GM18861 (cell line): ENCODE measurements at regions not wholly inside any gene's neighbourhood (a gene's known extent, or its start where the extent isn't known, plus 50 kb on each side); places are given as distances from the start of the nearest gene placed in this dataset.
"Not testable (repeated sequence)": the region's sequence is repeated elsewhere in the genome, so short reads cannot be mapped to it uniquely, and the experiment has no call there.

Experiments used
- ATAC-seq: cut with Tn5 transposase; IDR thresholded peaks from one replicate; pipeline ENCODE4 v1.9.1; 2021; ENCODE audit not compliant: unreplicated experiment

DNA sequence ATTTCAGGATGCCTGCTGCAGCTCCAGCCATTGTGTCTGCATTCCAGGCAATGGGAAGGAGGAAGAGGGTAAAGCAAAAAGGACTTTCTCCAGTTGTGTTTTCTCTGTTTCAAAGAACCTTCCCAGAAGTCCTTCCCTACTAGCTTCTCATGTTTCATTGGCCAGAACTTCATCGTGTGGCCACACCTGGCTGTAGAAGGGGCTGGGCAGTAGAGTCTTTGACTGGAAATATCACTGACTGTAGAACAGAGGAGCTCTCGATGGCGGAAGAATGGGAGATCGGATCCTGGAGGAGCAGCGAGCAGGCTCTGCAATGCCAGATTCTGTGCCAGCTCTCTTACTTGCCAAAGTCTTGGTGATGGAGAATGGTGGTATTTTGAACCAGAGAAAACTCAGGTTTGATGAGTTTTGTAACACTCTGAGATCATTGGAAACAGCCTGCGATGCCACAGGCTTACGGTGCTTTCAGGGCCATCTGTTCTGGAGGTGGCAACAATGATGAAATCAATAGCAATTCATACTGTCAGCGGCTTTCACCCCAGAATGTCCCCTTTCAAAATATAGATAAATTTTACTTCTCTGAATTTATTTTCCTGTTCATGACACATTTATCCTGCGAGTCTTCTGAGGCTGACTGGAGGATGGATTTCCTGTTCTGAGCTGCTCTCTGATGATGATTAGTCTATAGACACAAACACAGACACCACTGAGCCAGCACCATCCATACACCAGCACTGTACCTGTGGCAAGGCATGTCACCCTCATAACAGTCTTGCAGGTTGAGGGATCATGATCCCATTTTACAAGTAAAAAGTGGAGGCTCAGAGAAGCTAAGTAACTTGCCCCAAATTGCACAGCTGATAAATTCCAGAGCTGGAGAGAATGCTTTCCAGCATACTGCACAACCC, 204.2 kb downstream of the EMX2 start:
- no peak for ATAC-seq

DNA sequence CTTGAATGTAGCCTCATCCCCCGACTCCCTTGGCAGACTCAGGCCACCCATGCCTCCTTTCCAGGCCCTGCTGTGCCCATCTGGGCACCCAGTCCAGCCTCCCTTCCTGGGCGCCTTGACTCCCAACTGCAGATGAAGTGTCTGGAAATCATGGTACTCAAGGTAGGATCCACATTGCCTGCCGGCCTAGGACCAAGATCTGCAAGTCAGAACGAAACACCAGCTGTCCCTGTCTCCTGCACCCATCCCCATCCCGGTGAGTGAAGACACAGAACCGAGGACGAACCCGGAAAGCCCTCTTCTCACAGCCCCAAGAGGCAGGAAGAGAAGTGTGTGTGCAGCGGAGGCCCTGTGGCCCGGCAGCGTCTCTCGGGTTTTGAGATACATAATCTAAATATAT, 205.1 kb downstream of the EMX2 start:
- no peak for ATAC-seq

DNA sequence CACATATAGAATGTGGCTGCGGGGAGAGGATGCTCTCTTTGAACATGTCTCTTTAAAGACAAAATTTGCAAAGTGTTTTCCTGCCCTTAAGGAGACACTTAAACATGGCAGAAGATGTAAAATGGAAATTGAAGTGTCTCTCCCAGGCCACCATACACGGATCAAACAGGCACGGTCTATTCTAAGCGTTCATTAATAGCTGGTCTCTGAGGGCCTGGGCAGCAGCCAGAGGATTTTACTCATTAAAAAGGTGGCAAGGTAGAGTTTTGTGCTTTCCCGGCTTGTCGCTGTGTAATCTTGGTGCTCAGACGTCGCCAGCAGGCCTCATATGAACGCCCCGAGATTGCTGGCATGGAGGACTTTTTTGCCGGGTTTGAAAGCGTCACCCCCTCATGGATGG, 205.5 kb downstream of the EMX2 start:
- no peak for ATAC-seq

DNA sequence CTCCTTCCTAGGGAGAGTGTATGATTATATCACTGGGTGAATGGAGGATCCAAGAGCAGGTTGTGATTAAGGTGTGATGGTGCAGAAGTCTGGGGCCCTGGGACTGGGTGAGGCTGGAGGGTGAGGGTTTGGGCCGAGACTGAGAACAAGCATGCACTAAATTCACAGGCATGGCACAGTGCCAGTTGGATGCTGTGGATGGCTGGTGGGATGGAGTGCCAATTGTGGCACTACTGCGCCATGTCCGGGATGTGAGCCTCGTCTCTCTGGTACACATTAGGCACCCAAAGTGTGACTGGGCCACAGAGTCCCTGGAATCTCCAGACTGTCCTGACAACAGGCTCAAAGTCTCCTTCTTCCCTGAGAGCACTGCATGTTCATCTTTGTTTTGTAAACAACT, 208.1 kb downstream of the EMX2 start:
- no peak for ATAC-seq

DNA sequence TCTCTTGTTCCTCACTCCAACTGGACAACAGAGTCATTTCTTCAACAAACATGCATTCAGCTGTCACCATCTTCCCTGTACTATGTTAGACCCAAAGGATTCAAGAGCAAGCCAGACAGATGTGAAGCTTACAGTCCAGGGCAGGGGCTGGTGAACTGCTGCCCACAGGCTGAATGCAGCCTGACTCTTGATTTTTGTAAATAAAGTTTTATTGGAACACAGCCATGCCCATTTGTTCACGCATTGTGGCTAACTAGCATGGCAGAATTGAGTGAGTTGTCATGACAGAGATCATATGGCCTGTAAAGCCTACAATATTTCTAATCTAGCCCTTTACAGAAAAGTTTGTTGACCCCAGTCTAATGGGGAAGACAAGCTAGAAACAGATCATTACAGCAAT, 208.7 kb downstream of the EMX2 start:
- no peak for ATAC-seq

DNA sequence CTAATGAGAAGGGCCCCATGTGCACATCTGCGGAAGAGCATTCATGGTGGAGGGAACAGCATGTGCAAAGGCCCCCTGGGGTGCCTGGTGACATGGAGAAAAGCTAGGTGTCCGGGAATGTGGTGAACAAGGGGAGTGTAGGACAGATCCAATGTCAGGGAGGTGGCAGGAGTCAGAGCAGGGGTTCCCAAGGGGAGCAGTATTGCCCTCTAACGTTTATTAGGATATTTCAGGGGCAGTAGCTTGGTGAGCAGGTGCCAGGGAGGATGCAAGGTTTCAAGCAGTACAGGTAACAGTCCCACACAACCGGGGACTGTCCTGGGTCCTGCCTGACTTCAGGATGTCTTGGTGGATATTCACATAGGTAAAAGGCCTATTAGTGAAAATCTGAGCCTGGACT, 209.6 kb downstream of the EMX2 start:
- ATAC-seq, result no peak

DNA sequence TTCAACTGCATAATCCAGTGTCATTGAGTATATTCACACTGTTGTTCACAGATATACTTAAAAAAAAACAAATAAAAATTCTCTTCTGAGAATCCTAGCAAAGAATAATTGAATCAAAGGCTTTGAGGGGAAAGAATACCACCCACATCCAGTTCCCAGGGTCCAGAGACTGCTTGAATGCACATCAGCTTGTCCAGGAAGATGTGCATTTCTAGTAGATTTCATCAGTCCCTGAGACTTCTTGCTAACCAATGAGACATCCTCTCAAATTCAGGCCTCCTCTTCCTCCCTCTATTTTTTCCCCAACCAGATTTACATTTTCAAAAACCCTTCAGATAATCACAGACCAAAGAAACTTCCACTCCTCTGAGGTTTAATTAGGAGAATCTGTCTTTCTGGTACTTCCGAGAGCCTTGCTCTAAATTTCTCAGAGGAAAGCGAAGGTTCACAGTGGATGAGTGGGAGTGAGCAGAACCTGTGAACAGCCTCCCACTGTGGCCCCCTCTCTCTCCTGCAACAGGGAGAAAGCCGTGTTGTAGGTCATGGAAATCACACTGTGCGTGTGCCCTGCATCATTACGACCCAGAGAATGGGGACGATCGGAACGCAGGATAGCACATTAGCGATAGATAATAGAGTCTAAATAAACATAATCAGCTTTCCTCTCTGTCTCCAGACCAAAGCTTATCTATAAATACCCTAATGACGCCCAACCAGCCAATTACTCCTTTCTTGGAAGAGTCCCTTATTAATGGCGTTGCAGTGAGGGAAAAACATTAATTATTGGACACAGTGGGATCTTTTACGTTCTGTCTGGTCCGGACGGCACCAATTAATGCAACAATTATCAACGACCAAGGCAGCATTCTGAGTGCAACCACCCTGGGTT, 212.5 kb downstream of the EMX2 start:
- no peak for ATAC-seq

DNA sequence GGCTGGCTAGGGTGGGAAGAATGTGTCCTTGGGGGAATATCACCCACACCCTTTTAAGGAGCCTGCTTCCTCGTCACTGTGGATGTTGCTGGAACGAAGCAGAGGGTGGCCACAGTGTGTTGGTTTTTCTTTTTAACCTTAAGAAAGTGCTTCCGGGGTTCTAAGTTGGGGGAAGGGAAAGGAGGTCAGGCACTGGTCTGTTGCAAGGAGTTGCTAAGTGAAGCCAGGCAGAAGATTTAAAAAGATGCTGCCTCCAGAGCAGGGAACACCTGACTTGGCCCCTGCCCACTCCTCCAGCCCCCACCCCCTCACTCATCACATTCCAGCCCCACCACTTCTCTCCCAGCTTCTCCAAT, 213.1 kb downstream of the EMX2 start:
- no peak for ATAC-seq

DNA sequence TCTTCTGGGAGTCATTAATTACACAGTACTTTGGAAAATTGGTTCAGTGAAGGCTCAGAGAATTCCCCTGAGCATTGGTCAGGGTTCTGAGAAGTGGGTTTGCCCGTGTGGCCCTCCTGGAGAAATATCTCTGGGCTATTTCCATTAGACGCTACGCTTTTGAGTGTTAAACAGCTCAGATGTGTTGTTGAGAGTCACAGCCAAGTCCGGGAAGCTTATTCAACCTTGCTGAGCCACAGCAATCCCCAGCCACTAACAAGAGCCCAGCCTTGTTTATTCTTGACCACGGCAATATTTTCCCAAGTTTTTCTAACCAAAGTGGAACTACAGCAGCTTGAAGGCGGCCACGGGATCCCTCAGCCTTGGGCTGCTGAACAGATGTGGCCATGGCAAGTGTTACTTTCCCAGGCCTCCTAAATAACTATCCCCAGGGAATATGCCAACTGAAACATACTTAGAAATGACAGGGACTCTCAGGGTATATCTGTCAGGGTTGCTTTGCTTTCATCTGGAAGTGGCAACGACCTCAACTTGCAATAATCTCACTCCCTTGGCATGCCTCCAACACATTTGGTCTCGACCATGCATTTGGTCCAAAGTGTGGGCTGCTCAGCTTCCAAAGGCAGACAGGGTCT, 214.7 kb downstream of the EMX2 start:
- no peak for ATAC-seq

DNA sequence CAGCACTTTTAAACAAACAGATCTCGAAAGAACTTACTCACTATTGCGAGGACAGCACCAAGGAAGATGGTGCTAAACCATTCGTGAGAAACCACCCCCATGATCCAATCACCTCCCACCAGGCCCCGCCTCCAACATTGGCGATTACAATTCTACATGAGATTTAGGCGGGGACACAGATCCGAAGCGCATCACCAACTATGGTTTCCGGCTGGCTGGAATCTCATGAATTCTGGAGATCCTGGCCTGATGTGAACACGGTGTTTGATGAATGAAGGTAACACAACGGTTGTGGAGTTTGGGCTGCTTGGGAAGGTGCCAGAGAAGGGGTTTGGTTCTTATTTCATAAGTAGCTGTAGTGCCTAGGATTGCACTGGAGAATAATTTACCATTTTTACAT, 216.7 kb downstream of the EMX2 start:
- no peak for ATAC-seq

DNA sequence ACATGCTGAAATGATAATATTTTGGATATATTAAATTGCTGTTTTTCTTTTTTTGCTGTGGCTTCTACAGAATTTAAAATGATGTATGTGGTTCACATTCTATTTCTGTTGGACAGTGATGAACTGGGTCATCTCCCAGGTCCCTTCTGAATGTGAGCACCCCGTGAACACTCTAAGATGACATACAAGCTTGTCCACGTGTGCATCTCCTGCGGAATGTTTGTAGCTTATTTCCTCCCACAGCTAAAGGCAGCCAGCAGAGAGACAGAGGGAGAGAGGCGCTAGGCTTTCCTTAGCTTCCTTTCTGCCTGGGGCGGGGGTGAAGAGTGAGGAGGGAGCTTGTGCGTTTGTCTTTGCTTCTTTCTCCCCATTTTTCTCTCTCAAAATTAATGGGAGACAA, 219.1 kb downstream of the EMX2 start:
- no peak for ATAC-seq

DNA sequence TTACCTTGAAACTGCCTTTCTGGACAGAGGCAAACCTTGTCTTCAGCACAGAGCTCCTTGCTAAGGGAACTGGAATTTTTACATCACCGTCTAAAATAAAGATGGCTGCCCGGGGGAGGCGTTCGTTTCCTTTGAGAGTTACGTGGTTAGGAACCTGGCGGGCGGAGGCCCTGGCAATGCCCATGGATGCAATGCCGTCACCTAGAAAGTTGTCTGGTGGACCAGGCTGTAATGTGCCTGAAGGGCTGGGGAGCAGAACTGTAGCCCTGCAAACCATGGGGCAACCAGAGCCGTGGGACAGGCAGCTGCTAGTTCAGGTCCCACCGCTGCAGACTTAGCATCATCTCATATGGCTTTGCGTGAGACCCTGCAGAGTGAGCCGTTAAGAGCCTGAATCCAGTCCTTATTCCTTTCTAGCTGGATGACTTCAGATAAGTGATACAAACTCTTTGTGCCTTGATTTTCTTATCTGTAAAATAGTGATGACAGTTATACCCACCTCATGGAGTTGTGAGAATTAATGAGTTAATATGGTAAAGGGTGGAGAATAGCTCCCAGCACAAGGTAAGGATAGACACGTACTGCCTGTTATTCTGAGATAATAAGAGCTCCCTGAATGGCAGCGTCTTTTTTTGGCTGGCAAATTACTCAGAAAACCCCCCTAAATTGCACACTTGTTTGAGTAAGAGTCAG, 219.7 kb downstream of the EMX2 start:
- ATAC-seq, result no peak

DNA sequence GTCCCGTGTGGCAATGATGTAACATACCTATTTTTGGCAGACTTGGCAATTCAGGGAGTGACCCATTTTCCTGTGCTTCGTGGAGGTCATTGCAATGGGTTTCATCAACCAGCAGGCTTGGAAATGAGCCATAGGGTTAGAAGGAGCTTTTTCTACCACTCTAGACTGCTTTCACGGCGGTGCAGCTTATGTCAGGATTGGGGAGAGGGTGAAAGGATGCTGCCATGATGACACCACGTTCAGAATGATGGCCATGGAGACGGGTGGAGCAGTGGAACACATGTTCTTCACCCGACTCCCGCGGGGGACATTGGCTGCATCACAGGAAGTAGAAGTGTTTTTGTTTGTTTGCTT, 220.2 kb downstream of the EMX2 start:
- ATAC-seq, result no peak

DNA sequence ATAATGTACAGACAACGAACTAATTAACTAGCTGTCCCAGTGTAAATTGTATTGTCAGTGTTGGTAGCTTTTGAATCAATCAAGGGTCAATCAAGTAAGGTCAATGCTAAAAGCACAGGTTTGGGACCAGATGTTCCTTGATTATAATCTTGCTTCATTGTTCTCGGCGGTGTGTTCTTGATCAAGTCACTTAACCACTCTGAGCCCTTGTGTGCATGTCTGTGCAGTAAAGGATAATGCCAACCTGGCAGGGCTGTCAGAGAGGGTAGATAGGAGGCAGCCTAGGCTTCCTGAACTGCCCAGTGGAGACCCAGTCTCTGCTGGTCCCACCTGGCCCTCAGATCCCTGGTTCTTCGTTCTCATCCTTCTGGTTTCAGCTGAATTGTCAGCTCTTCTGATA, 221.0 kb downstream of the EMX2 start:
- no peak for ATAC-seq

DNA sequence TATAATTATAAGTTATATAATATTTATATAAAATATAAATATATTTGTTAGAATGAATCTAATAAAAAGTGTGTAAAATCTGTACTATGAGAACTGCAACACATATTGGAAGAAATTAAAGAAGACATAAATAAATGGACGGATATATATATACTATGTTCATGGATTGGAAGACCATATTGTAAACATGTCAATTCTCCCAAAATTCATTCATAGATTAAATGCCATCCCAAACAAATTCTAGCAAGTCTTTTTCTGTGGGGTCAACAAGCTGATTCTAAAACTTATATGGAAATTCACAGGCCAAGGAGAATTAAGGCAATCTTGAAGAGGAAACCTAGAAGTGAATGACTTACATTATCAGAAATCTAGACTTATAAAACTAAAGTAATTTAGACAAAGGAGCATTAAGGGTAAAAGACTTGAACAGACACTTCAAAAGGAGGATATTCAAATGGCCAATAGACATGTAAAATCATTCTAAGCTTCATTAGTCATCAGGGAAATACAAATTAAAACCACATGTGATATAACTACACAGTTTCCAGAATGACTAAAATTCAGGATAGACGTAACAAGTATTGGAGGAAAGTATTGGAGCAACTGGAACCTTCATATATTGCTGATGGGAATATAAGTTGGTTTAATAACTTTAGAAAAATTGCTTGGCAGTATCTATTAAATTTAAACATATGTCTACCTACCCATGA, 225.9 kb downstream of the EMX2 start:
- no peak for ATAC-seq

DNA sequence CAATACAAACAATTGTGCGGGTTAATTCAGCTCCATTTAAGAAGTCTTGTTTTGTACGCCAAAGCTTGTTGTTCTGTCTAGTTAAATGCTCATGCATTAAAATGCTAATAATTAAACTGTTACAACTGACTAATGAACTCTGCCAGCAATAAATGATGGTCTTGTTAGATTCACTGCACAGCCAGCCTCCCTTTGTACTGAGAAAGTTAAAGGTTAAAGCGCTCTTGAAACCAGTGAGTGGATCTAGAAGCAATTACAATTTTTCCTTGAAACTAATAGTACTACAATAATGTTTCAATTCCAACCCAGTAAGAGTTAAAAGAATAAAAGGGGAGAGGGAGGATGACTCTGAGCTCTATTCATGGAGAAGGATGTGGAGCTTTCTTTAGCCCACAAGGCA, 233.0 kb downstream of the EMX2 start:
- ATAC-seq, result no peak

DNA sequence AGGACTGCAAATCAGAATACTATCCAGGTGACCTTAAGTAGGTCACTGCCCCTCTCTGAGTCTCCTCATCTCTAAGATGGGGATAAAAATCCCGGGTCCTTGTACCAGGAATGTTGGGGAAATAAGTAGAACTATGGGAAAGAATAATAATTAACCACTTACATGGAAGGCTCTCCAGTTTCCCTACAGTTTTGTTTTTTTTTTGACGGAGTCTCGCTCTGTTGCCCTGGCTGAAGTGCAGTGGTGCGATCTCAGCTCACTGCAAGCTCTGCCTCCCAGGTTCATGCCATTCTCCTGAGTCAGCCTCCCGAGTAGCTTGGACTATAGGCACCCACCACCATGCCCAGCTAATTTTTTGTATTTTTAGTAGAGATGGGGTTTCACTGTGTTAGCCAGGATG, 234.7 kb downstream of the EMX2 start:
- ATAC-seq, result not testable (repeated sequence)

DNA sequence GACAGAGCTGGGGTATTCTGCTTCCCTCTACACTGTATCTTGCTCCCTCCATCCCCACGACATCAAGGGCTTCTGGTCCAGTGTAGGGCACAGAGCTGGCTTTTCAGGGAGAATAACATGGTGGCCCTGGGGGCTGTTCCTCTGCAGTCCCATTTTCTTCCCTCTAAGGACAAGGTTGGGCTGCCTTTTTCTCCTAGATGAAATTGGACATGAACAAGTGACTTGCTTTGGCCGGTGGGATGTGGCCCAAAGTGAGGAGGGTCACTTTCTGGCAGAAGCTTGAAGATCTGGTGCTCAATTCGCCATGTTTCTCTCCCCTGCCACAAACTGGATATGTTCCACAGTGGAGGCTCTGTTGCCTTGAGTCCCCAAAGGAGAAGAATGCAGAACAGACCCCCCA, 235.7 kb downstream of the EMX2 start:
- no peak for ATAC-seq

DNA sequence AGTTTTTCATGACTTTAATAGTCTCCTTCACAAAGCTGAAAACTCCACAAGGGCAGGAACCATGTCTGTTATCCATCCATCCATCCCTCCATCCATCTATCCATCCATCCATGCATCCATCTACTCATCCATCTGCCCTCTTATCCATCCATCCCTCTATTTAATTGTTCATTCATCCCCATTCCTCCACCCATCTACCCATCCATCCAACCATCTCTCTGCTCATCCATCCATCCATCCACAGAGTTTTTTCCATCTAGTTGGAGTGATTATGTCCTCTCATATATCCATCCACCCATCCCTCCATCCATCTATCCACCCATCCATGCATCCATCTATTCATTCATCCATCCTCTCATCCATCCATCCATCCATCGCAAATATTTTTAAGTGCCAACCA, 237.9 kb downstream of the EMX2 start:
- no peak for ATAC-seq

DNA sequence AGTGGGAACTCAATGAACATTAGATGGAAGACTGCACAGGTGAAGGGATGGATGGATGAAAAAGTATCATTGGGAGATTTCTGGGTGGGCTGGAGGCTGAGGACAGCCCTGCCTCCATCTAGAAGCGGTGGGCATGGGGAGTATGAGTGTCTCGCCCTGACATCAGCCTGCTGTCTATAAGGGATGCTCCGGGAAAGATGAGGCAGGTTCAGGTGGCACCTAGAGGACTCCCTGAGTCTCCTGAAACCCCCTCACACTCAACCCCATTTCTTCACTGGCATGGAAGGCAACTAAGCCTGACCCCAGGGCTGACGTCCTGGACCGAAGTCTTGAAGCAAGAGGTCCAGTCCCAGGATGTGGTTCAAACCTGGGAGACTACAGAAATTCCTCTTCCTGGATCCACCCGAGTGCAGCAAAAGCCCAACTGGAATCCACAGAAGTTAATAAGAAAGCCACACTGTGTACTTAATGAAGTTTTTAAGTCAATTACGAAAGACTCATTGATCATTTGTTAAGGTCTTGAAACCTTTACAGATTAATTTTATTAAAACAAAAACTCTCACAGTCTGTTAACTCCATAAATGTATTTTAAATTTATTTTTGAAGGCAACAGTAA, 238.8 kb downstream of the EMX2 start:
- ATAC-seq, result no peak
